NCI-H2196 (cell line): ENCODE measurements at regions not wholly inside any gene's neighbourhood (a gene's known extent, or its start where the extent isn't known, plus 50 kb on each side); places are given as distances from the start of the nearest gene placed in this dataset.

Experiments
- DNase-seq: peaks from one replicate; lab custom pipeline; 2025; ENCODE audit not compliant: unreplicated experiment; lab: John Stamatoyannopoulos, UW

GRCh38 chr2:23289671-23290070, 95.3 kb upstream of the KLHL29 start:
- DNase-seq = no peak

GRCh38 chr2:23291239-23291638, 93.7 kb upstream of the KLHL29 start:
- DNase-seq = no peak

GRCh38 chr2:23292024-23292423, 93.0 kb upstream of the KLHL29 start:
- DNase-seq = no peak

- no peak for DNase-seq
Observed at GRCh38 chr2:23293063-23293462, 91.9 kb upstream of the KLHL29 start.

GRCh38 chr2:23293731-23294130, 91.2 kb upstream of the KLHL29 start:
- no peak for DNase-seq

GRCh38 chr2:23294238-23294637, 90.7 kb upstream of the KLHL29 start:
- DNase-seq = no peak

- DNase-seq = no peak
Observed at GRCh38 chr2:23296691-23297090, 88.3 kb upstream of the KLHL29 start.

- DNase-seq = no peak
Observed at GRCh38 chr2:23297112-23297511, 87.9 kb upstream of the KLHL29 start.

- DNase-seq = no peak
Observed at GRCh38 chr2:23298551-23298950, 86.4 kb upstream of the KLHL29 start.

GRCh38 chr2:23299476-23300195, 85.3 kb upstream of the KLHL29 start:
- no peak for DNase-seq

GRCh38 chr2:23301136-23301535, 83.8 kb upstream of the KLHL29 start:
- no peak for DNase-seq

- DNase-seq = no peak
Observed at GRCh38 chr2:23302591-23302990, 82.4 kb upstream of the KLHL29 start.

- DNase-seq = no peak
Observed at GRCh38 chr2:23306401-23306800, 78.6 kb upstream of the KLHL29 start.

- no peak for DNase-seq
Observed at GRCh38 chr2:23311186-23311585, 73.8 kb upstream of the KLHL29 start.

GRCh38 chr2:23312996-23313606, 71.9 kb upstream of the KLHL29 start:
- peak; percentile 2 for DNase-seq

- no peak for DNase-seq
Observed at GRCh38 chr2:23314687-23315086, 70.3 kb upstream of the KLHL29 start.

GRCh38 chr2:23320058-23320457, 64.9 kb upstream of the KLHL29 start:
- DNase-seq = no peak

GRCh38 chr2:23321751-23322150, 63.2 kb upstream of the KLHL29 start:
- no peak for DNase-seq

GRCh38 chr2:23322567-23323197, 62.3 kb upstream of the KLHL29 start:
- no peak for DNase-seq

- no peak for DNase-seq
Observed at GRCh38 chr2:23323198-23323916, 61.6 kb upstream of the KLHL29 start.

GRCh38 chr2:23323917-23324680, 60.9 kb upstream of the KLHL29 start:
- no peak for DNase-seq
